ENCODE measurements at regions not wholly inside any gene's neighbourhood (a gene's known extent, or its start where the extent isn't known, plus 50 kb on each side); places are given as distances from the start of the nearest gene placed in this dataset.

DNA sequence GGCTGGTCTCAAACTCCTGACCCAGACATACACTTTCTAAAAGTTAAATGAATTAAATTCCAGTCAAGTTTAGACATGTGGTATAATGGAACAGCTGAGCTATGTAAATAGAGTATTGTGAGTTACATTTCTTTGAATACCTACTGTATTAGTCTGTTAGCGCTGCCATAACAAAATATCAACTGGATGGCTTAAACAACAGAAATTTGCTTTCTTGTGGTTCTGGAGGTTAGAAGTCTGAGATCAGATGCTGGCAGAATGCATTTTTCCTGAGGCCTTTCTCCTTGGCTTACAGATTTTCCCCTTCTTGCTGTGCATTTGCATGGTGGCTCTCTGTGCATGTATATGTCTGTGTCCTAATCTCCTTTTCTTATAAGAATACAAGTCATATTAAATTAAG is 101.5 kb upstream of the TGFBR2 start:
- no peak for TF ChIP-seq POLR2A (IDR thresholded peaks at IDR 0.05)
- TF ChIP-seq, protein P1, sequence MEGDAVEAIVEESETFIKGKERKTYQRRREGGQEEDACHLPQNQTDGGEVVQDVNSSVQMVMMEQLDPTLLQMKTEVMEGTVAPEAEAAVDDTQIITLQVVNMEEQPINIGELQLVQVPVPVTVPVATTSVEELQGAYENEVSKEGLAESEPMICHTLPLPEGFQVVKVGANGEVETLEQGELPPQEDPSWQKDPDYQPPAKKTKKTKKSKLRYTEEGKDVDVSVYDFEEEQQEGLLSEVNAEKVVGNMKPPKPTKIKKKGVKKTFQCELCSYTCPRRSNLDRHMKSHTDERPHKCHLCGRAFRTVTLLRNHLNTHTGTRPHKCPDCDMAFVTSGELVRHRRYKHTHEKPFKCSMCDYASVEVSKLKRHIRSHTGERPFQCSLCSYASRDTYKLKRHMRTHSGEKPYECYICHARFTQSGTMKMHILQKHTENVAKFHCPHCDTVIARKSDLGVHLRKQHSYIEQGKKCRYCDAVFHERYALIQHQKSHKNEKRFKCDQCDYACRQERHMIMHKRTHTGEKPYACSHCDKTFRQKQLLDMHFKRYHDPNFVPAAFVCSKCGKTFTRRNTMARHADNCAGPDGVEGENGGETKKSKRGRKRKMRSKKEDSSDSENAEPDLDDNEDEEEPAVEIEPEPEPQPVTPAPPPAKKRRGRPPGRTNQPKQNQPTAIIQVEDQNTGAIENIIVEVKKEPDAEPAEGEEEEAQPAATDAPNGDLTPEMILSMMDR (IDR thresholded peaks at IDR 0.05), result no peak
- intact Hi-C loops (cut with DNase I; ENCODE audit: low total_unique reads), result no loop called here
- 47 to 87% methylated on average over 1 of the region's 1 CpG for WGBS, 2 donors
- H3K4me3 ChIP-seq (ENCODE audit: low read depth, poor library complexity, severe bottlenecking), result no peak overlapping the region
- no peak for DNase-seq (ENCODE audit: low spot score in 2 of 2)

DNA sequence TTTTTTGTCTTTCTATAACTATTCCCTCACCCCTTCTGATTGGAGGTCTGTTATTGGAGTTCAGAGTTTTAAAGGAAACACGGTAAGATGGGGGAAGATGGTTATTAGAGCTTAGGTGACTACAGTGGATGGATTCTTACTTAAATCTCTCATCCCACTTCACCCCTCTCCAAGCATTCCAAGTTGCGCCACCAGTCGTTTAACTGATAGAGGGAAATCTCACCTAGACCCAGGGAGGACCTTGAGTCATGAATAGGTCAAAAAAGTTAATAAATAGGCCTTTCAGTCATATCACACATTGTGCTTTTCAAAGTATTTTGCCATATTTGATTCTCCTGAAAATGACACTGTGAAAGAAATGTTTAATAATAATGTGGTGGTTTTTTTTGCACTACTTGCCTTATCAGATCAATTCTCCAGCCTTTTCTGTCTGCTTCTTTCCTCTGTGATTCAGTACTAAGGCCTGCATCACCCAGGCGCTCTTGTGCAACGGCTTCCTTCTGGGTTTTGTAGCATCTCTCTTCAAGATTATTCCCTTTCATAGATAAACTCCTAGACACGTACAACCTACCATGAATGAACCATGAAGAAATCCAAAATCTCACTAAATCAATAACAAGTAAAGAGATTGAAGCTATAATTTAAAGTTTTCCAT is 100.4 kb upstream of the TGFBR2 start:
- no peak for DNase-seq (ENCODE audit: low spot score in 2 of 2)
- no peak for TF ChIP-seq POLR2A (IDR thresholded peaks at IDR 0.05)
- TF ChIP-seq, protein P1 (IDR thresholded peaks at IDR 0.05), result no peak
- intact Hi-C loops (cut with DNase I; ENCODE audit: low total_unique reads), result no loop called here
- WGBS, 2 donors, result 89 to 95% methylated on average over 6 of the region's 6 CpGs
- H3K4me3 ChIP-seq (ENCODE audit: low read depth, poor library complexity, severe bottlenecking), result no peak overlapping the region

DNA sequence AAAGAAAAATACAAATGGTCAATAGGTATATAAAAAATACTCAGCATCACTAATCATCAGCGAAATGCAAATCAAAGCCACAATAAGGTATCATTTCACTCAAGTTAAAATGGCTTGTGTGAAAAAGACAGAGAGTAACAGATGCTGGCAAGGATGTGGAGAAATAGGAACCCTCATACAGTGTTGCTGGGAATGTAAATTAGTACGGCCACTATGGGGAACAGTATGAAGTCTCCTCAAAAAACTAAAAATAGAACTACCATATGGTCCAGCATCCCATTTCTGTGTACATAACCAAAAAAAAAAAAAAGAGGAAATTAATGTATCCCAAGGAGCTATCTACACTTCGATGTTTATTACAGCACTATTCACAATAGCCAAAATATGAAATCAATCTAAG is 98.1 kb upstream of the TGFBR2 start:
- DNase-seq (ENCODE audit: low spot score in 2 of 2), result no peak
- no peak overlapping the region for H3K4me3 ChIP-seq (ENCODE audit: low read depth, poor library complexity, severe bottlenecking)
- intact Hi-C loops (cut with DNase I; ENCODE audit: low total_unique reads), result no loop called here
- WGBS, 2 donors, result 80 to 90% methylated on average over 3 of the region's 3 CpGs
- TF ChIP-seq POLR2A (IDR thresholded peaks at IDR 0.05), result no peak
- TF ChIP-seq, protein P1 (IDR thresholded peaks at IDR 0.05), result no peak

DNA sequence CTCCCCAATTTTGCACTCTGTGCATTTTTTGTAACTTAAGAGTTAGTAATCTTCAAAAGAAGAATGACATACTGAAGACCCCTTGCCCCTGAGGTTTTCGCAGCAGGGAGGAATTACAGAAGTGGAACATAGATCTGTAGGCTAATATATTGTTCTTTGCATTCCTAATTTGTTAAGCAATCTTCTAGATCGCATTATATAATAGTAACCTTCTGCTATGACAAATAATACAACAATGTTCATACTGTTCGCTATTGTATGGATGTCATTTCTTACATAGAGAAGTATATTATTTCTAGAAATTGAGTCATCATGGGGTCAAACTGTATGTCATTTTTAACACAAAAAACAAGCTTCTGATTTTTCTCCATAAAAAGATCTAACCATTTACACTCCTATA is 95.8 kb upstream of the TGFBR2 start:
- intact Hi-C loops (cut with DNase I; ENCODE audit: low total_unique reads), result no loop called here
- TF ChIP-seq POLR2A (IDR thresholded peaks at IDR 0.05), result no peak
- TF ChIP-seq, protein P1 (IDR thresholded peaks at IDR 0.05), result no peak
- WGBS, 2 donors, result 88 to 94% methylated on average over 3 of the region's 3 CpGs
- no peak for DNase-seq (ENCODE audit: low spot score in 2 of 2)
- no peak overlapping the region for H3K4me3 ChIP-seq (ENCODE audit: low read depth, poor library complexity, severe bottlenecking)

DNA sequence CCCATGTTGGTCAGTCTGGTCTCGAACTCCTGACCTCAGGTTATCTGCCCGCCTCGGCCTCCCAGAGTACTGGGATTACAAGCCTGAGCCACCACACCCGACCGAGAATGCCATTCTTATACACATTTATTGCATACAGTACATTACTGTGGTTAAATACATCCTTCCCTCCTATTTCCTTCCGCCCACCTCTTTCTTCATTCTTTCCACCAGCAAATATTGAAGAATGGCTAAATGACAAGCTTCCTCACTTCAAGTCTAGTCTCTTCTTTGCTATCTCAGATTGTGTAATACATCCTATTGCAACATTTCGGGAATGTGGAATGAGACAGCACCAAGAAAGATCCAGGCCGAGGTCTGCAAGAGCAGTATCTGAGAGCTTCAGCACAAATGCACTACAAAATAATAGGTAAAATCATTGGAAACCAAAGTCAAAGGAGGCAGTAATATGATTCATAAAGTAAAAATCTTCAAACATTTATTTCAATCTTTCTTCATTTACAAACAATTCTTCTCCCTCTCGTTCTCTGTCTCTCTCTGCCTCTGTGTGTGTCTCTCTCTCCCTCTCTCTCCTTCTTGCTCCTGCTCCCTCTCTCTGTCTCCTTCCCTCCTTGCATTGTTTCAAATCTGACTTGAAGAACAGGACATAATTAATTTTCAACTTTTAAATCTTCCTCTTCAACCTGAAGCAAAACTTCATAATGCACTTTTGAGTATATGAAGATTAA is 94.7 kb upstream of the TGFBR2 start:
- 62 to 64% methylated on average over 9 of the region's 9 CpGs for WGBS, 2 donors
- no peak overlapping the region for H3K4me3 ChIP-seq (ENCODE audit: low read depth, poor library complexity, severe bottlenecking)
- no peak for DNase-seq (ENCODE audit: low spot score in 2 of 2)
- intact Hi-C loops (cut with DNase I; ENCODE audit: low total_unique reads), result no loop called here
- TF ChIP-seq POLR2A (IDR thresholded peaks at IDR 0.05), result no peak
- TF ChIP-seq, protein P1 (IDR thresholded peaks at IDR 0.05), result no peak
